ENCODE measurements at regions not wholly inside any gene's neighbourhood (a gene's known extent, or its start where the extent isn't known, plus 50 kb on each side); places are given as distances from the start of the nearest gene placed in this dataset.

DNA sequence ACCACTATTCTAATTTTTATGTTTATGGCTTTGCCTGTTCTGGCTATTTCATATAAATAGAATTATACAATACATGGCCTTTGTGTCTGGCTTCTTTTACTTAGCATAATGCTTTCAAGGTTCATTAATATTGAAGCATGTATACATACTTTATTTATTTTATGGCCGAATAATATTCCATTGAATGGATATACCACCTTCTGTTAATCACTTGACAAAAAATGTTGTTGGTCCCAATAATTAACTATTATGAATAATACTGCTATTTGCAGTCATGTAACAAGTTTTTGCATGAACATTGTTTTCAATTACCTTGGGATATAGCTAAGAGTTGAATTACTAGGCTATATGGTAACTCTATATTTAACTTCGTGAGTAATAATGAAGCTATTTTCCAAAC is 767.5 kb downstream of the INHBA start:
- TF ChIP-seq, protein P1, sequence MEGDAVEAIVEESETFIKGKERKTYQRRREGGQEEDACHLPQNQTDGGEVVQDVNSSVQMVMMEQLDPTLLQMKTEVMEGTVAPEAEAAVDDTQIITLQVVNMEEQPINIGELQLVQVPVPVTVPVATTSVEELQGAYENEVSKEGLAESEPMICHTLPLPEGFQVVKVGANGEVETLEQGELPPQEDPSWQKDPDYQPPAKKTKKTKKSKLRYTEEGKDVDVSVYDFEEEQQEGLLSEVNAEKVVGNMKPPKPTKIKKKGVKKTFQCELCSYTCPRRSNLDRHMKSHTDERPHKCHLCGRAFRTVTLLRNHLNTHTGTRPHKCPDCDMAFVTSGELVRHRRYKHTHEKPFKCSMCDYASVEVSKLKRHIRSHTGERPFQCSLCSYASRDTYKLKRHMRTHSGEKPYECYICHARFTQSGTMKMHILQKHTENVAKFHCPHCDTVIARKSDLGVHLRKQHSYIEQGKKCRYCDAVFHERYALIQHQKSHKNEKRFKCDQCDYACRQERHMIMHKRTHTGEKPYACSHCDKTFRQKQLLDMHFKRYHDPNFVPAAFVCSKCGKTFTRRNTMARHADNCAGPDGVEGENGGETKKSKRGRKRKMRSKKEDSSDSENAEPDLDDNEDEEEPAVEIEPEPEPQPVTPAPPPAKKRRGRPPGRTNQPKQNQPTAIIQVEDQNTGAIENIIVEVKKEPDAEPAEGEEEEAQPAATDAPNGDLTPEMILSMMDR (IDR thresholded peaks at IDR 0.05; ENCODE audit: low read depth, low read length, missing control alignments) = no peak
- DNase-seq (ENCODE audit: extremely low read depth, low read depth) = no peak
- H3K4me3 ChIP-seq (replicated peaks; ENCODE audit: low read depth, low read length) = no peak overlapping the region

DNA sequence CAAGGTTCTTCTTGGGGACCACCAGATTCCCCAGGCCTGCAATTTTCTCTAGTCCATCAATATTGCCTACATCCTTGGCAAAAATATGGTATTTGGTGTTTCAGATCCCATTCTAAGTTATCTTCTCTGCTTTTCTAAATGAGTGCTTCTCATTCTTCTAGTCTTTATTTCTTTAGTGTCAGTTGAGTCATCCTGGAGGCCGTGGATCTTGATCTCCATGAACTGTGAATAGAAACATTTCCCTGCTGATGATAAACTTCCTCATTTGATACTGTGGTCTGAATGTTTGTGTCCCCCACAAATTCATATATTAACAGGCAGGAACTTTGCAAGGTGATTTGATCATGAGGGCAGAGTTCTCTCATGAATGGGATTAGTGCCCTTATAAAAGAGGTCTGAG is 779.3 kb downstream of the INHBA start:
- TF ChIP-seq, protein P1 (IDR thresholded peaks at IDR 0.05; ENCODE audit: low read depth, low read length, missing control alignments) = no peak
- no peak overlapping the region for H3K4me3 ChIP-seq (replicated peaks; ENCODE audit: low read depth, low read length)
- DNase-seq (ENCODE audit: extremely low read depth, low read depth) = no peak

DNA sequence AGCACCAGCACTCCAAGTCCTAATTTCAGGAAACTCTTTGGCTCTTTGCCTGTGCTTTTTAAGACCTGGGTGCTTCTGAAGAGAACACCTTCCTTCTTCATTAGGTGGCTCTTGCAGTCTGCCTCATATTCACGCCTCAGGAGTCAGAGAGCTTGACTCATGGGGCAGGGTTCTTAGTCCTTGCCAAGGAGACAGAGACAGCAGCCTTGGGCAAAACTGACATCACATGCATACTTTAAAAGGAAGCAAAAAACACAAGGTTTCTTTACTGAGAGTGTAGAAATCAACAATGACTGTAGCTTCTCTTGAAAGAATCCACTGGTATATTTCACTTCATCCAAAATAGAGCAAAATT is 780.6 kb downstream of the INHBA start:
- DNase-seq (ENCODE audit: extremely low read depth, low read depth) = no peak
- no peak overlapping the region for H3K4me3 ChIP-seq (replicated peaks; ENCODE audit: low read depth, low read length)
- TF ChIP-seq, protein P1 (IDR thresholded peaks at IDR 0.05; ENCODE audit: low read depth, low read length, missing control alignments) = no peak

DNA sequence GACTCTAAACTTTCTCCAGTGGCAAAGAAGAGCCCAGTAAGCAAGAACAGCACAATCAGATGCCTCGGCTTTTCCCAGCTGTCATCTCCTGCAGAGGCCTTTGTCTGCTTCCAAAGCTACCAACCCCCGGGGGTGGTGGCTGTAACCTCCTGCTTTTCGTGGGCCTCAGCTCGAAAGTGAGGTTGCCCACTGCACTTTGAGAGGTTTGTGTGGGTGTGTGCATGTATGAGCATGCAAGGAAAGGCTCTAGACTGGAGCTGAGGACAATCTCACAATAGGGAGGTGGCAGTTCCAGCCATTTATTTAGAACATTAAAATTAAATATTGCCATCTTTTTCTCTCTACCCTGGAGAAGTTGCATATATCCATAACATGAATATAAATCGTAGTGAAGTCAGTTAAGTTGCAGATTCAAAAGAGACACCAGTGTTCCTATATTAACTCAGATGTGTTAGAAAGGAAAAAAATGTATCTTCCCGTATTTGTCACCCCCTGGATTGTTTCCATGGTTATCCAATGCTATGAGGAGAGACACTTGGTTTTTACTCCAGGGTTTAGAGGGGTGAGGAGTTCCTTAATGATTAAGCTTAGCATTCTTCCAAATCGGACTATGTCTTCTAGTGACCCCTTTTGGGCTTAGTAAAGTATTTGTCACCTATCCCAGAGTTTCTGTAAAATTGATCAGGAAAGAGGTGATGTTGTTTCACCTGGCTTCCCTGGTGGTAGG is 781.1 kb downstream of the INHBA start:
- DNase-seq (ENCODE audit: extremely low read depth, low read depth) = no peak
- no peak overlapping the region for H3K4me3 ChIP-seq (replicated peaks; ENCODE audit: low read depth, low read length)
- TF ChIP-seq, protein P1 (IDR thresholded peaks at IDR 0.05; ENCODE audit: low read depth, low read length, missing control alignments) = no peak

DNA sequence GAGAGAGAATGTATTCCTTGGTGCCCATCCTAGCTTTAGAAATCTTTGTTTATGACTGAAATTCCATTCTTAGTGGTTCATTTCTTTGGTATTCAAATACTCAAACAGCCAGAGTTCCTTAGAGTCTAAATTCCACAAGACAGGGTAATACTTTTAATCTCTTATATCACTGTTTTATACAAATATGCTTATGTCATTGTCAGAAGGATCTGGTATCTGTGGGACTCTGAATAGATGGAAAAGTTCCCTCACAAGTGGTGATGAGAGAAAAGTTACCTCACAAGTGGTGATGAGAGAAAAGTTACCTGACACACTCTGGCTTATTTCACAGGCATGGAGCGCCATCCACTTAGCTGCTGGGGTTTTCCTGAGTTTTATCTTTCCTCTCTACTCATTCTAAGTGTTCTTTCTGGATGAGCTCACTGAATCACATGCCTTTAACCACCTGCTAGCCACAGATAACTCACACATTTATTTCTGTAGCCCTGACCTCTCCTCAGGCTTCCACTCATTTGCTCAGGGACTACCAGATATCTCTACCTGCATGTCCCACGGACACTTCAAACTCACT is 784.0 kb downstream of the SUGCT start:
- H3K4me3 ChIP-seq (replicated peaks; ENCODE audit: low read depth, low read length) = no peak overlapping the region
- TF ChIP-seq, protein P1 (IDR thresholded peaks at IDR 0.05; ENCODE audit: low read depth, low read length, missing control alignments) = no peak
- peak; percentile 16 for DNase-seq (ENCODE audit: extremely low read depth, low read depth)

DNA sequence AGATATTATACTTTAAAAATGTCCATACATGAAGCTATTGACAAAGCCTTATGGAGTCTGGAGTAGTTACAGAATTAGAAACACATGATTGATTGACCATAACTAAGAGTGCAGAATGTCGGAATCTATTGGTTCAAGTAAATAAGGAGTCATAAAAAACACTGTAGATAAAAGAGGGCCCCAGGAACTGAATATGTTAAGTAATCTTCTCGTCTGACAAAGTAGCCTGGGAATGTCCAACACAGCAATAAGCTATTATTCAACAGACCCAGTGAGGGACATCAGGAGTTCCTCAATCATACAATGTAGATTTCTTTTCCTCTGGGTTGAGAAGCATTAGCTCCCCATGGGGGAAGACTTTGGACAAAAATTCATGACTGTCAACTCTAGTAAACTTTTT is 782.0 kb downstream of the SUGCT start:
- TF ChIP-seq, protein P1 (IDR thresholded peaks at IDR 0.05; ENCODE audit: low read depth, low read length, missing control alignments) = no peak
- DNase-seq (ENCODE audit: extremely low read depth, low read depth) = no peak
- no peak overlapping the region for H3K4me3 ChIP-seq (replicated peaks; ENCODE audit: low read depth, low read length)

Data from HFF-Myc (cell line).